AG09309 (cell line): ENCODE measurements at regions not wholly inside any gene's neighbourhood (a gene's known extent, or its start where the extent isn't known, plus 50 kb on each side); places are given as distances from the start of the nearest gene placed in this dataset.

Experiments used
- DNase-seq: peaks from one replicate; pipeline ENCODE4 v3.0.0-alpha.2; 2010; ENCODE audit warnings: low read depth
- H3K4me3 ChIP-seq: 2 replicates; pipeline ENCODE4 v1.5.1; 2011; ENCODE audit warnings: mild to moderate bottlenecking, low read depth, low read length, moderate library complexity; ENCODE audit not compliant: control insufficient read depth
- TF ChIP-seq, protein P1 (sequence below): IDR thresholded peaks from 2 replicates; pipeline ENCODE4 v1.5.1; 2011; ENCODE audit warnings: mild to moderate bottlenecking, low read depth, low read length, inconsistent platforms; ENCODE audit not compliant: insufficient read depth, control insufficient read depth; ENCODE audit errors: missing control alignments

- H3K4me3 ChIP-seq = no peak overlapping the region
- no peak for DNase-seq
- TF ChIP-seq, protein P1, sequence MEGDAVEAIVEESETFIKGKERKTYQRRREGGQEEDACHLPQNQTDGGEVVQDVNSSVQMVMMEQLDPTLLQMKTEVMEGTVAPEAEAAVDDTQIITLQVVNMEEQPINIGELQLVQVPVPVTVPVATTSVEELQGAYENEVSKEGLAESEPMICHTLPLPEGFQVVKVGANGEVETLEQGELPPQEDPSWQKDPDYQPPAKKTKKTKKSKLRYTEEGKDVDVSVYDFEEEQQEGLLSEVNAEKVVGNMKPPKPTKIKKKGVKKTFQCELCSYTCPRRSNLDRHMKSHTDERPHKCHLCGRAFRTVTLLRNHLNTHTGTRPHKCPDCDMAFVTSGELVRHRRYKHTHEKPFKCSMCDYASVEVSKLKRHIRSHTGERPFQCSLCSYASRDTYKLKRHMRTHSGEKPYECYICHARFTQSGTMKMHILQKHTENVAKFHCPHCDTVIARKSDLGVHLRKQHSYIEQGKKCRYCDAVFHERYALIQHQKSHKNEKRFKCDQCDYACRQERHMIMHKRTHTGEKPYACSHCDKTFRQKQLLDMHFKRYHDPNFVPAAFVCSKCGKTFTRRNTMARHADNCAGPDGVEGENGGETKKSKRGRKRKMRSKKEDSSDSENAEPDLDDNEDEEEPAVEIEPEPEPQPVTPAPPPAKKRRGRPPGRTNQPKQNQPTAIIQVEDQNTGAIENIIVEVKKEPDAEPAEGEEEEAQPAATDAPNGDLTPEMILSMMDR = no peak
Measured at GRCh38 chr6:125354649-125355048, 52.9 kb upstream of the HDDC2 start.

- TF ChIP-seq, protein P1 = no peak
- DNase-seq = no peak
Measured at GRCh38 chr6:125356884-125357283, 55.1 kb upstream of the HDDC2 start.

GRCh38 chr6:125357515-125358256 is 55.9 kb upstream of the HDDC2 start:
- no peak overlapping the region for H3K4me3 ChIP-seq
- TF ChIP-seq, protein P1 = no peak
- DNase-seq = no peak

More at GRCh38 chr6:125356884-125357283, 55.1 kb upstream of the HDDC2 start:
- H3K4me3 ChIP-seq = no peak overlapping the region

DNA sequence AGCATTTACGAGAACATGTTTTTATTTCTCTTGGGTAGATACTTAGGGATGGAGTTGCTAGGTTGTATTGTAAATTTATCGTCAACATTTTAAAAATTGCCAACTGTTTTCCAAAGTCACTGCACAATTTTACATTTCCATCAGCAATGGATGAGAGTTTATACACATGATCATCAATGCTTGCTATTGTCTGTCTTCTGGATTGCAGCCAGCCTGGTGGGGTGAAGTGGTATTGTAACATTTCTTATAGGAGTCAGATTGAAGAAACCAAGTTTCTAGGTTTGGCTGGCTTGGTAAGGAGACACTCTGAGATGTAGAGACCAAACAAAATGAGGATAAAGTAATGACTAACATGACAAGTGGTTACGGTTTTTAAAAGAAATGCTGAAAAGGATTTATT is 57.1 kb upstream of the HDDC2 start:
- TF ChIP-seq, protein P1 = no peak
- H3K4me3 ChIP-seq = no peak overlapping the region
- DNase-seq = no peak

DNA sequence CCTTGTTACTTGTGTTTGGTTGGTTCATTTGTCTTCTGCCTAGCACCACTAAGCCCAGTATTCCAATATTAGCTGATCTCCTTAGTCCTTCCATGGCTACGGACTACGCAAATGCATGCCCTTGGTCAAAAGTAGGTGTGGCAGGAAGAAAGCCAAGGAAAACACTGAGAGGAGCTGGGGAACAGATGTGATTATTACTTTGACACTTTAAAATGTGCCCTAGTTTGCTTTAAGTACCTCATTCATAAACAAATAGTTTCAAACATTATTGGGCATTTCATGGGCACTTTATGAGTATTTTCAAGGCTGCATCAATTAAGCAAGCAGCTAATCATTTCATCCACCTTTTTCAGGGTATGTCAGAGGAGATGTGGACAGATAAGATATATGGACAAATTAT is 60.1 kb upstream of the HDDC2 start:
- H3K4me3 ChIP-seq = no peak overlapping the region
- TF ChIP-seq, protein P1 = no peak
- DNase-seq = no peak

GRCh38 chr6:125363039-125363823 is 61.5 kb upstream of the HDDC2 start:
- H3K4me3 ChIP-seq = peak overlapping the region; percentile 42
- no peak for DNase-seq
- TF ChIP-seq, protein P1 = no peak
